RWPE2 (cell line): ENCODE measurements at regions not wholly inside any gene's neighbourhood (a gene's known extent, or its start where the extent isn't known, plus 50 kb on each side); places are given as distances from the start of the nearest gene placed in this dataset.

Experiments
- ATAC-seq: fragments of 200-7000 bp; cut with Tn5 transposase; 3 replicates; pipeline ENCODE4 v1.9.1; 2021; ENCODE audit warnings: low read depth
- DNase-seq: peaks from one replicate; pipeline ENCODE4 v3.0.0-alpha.2; 2020; ENCODE audit warnings: low spot score
- H3K27ac ChIP-seq: fragments of 450-650 bp; 2 replicates; pipeline ENCODE4 v1.5.1; 2017; ENCODE audit warnings: mild to moderate bottlenecking; ENCODE audit not compliant: poor library complexity, severe bottlenecking
- H3K27me3 ChIP-seq: fragments of 250-450 bp; sonication (Bioruptor Pico); 2 replicates; pipeline ENCODE4 v1.5.1; 2021; ENCODE audit warnings: mild to moderate bottlenecking, moderate library complexity; ENCODE audit not compliant: insufficient read depth, poor library complexity, severe bottlenecking
- H3K36me3 ChIP-seq: fragments of 250-450 bp; sonication (Bioruptor Pico); 2 replicates; pipeline ENCODE4 v1.5.1; 2020; ENCODE audit warnings: low read depth, mild to moderate bottlenecking, moderate library complexity
- H3K4me1 ChIP-seq: fragments of 250-450 bp; sonication (Bioruptor Pico); 2 replicates; pipeline ENCODE4 v1.5.1; 2021; ENCODE audit warnings: mild to moderate bottlenecking, moderate library complexity; ENCODE audit not compliant: insufficient read depth, poor library complexity, severe bottlenecking
- H3K4me3 ChIP-seq: fragments of 250-450 bp; sonication (Bioruptor Pico); 2 replicates; pipeline ENCODE4 v1.5.1; 2021; ENCODE audit warnings: mild to moderate bottlenecking, moderate library complexity; ENCODE audit not compliant: severe bottlenecking
- H3K9me3 ChIP-seq: fragments of 250-450 bp; sonication (Bioruptor Pico); 2 replicates; pipeline ENCODE4 v1.5.1; 2021; ENCODE audit warnings: mild to moderate bottlenecking, moderate library complexity; ENCODE audit not compliant: severe bottlenecking
- CTCF ChIP-seq: fragments of 450-650 bp; IDR thresholded peaks from one replicate; pipeline ENCODE4 v1.5.1; 2017; ENCODE audit warnings: mild to moderate bottlenecking, moderate library complexity; ENCODE audit not compliant: poor library complexity, severe bottlenecking

GRCh38 chr12:123075646-123076171, 75.2 kb downstream of the PITPNM2 start:
- no peaks in the 10 kb centered on the region for H3K9me3 ChIP-seq
- H3K4me1 ChIP-seq: peaks cover 18% of the 10 kb centered on the region
- TF ChIP-seq CTCF: no peak
- DNase-seq: no peak
- no peaks in the 10 kb centered on the region for H3K36me3 ChIP-seq
- H3K4me3 ChIP-seq: no peak overlapping the region
- no peaks in the 10 kb centered on the region for H3K27me3 ChIP-seq
- no peak for ATAC-seq
- no peak overlapping the region for H3K27ac ChIP-seq

GRCh38 chr12:123075087-123075645, 75.7 kb downstream of the PITPNM2 start:
- H3K27me3 ChIP-seq: no peaks in the 10 kb centered on the region
- no peaks in the 10 kb centered on the region for H3K9me3 ChIP-seq
- no peak for TF ChIP-seq CTCF
- no peak overlapping the region for H3K4me3 ChIP-seq
- ATAC-seq: no peak
- H3K36me3 ChIP-seq: no peaks in the 10 kb centered on the region
- H3K27ac ChIP-seq: no peak overlapping the region
- DNase-seq: no peak
- H3K4me1 ChIP-seq: peaks cover 22% of the 10 kb centered on the region

GRCh38 chr12:123073962-123074801, 76.7 kb downstream of the PITPNM2 start:
- H3K9me3 ChIP-seq: no peaks in the 10 kb centered on the region
- no peak for TF ChIP-seq CTCF
- no peaks in the 10 kb centered on the region for H3K36me3 ChIP-seq
- H3K4me1 ChIP-seq: peaks cover 22% of the 10 kb centered on the region
- no peaks in the 10 kb centered on the region for H3K27me3 ChIP-seq
- no peak overlapping the region for H3K4me3 ChIP-seq
- H3K27ac ChIP-seq: no peak overlapping the region
- DNase-seq: no peak
- ATAC-seq: no peak

GRCh38 chr12:123073292-123073691, 77.6 kb downstream of the PITPNM2 start:
- DNase-seq (no peak), ATAC-seq (no peak)
- Histone ChIP-seq H3K36me3 (no peaks in the 10 kb centered on the region), H3K27me3 (no peaks in the 10 kb centered on the region), H3K27ac (no peak overlapping the region), H3K9me3 (no peaks in the 10 kb centered on the region), H3K4me1 (peaks cover 22% of the 10 kb centered on the region), H3K4me3 (no peak overlapping the region)
- TF ChIP-seq CTCF: no peak

- H3K27ac ChIP-seq: no peak overlapping the region
- H3K9me3 ChIP-seq: no peaks in the 10 kb centered on the region
- no peak for TF ChIP-seq CTCF
- DNase-seq (no peak), ATAC-seq (no peak)
- H3K36me3 ChIP-seq: no peaks in the 10 kb centered on the region
- no peak overlapping the region for H3K4me3 ChIP-seq
- H3K4me1 ChIP-seq: peaks cover 22% of the 10 kb centered on the region
- no peaks in the 10 kb centered on the region for H3K27me3 ChIP-seq
Measured at GRCh38 chr12:123071857-123072256, 79.0 kb downstream of the PITPNM2 start.
